IMR-90 (cell line): ENCODE measurements at regions not wholly inside any gene's neighbourhood (a gene's known extent, or its start where the extent isn't known, plus 50 kb on each side); places are given as distances from the start of the nearest gene placed in this dataset.

Source experiments
- ATAC-seq: fragments of 200-7000 bp; cut with Tn5 transposase; 2 replicates; pipeline ENCODE4 v1.9.1; 2020; ENCODE audit warnings: low read depth, mild to moderate bottlenecking, moderate library complexity
- BruUV-seq: library from RNA; stranded (reverse); fragments of 400-500 nt; replicated peaks from 2 replicates; lab custom pipeline; 2021; lab: Mats Ljungman, UMichigan
- CTCF ChIA-PET: fragments of 300-600 bp; formaldehyde crosslinking; extraction: SDS; loops from one replicate; lab custom pipeline; 2021; ENCODE audit warnings: antibody characterized with exemption; lab: Yijun Ruan, JAX
- POLR2A ChIA-PET: fragments of 300-600 bp; sonication (Branson Sonifier 250); formaldehyde crosslinking; loops from one replicate; lab custom pipeline; 2022; ENCODE audit warnings: antibody characterized with exemption; ENCODE audit not compliant: unreplicated experiment; lab: Charles Lee
- DNase-seq: peaks from one replicate; pipeline ENCODE4 v3.0.0; 2013
- H2AFZ ChIP-seq: replicated peaks from 2 replicates; pipeline ENCODE3; 2013; ENCODE audit warnings: low read length, mild to moderate bottlenecking; ENCODE audit not compliant: poor library complexity
- H2AK5ac ChIP-seq: 2 replicates; pipeline ENCODE4 v1.6.1; 2013; ENCODE audit warnings: low read depth, low read length, inconsistent platforms
- H2AK9ac ChIP-seq: replicated peaks from 2 replicates; pipeline ENCODE3; 2013; ENCODE audit warnings: mild to moderate bottlenecking, low read depth, low read length, moderate library complexity; ENCODE audit not compliant: poor library complexity
- H2BK120ac ChIP-seq: 2 replicates; pipeline ENCODE4 v1.6.1; 2013; ENCODE audit warnings: low read depth, low read length, inconsistent platforms
- H2BK15ac ChIP-seq: 3 replicates; pipeline ENCODE4 v1.6.1; 2013; ENCODE audit warnings: low read depth, low read length, inconsistent platforms
- H2BK20ac ChIP-seq: 2 replicates; pipeline ENCODE4 v1.6.1; 2013; ENCODE audit warnings: low read depth, mild to moderate bottlenecking, inconsistent platforms, low read length, moderate library complexity
- H2BK5ac ChIP-seq: 2 replicates; pipeline ENCODE4 v1.6.1; 2013; ENCODE audit warnings: mild to moderate bottlenecking, low read depth, low read length, inconsistent platforms; ENCODE audit not compliant: poor library complexity, severe bottlenecking
- H3K14ac ChIP-seq: replicated peaks from 2 replicates; pipeline ENCODE4 v1.6.1; 2013; ENCODE audit warnings: low read depth, low read length, inconsistent platforms
- H3K18ac ChIP-seq: 2 replicates; pipeline ENCODE4 v1.6.1; 2013; ENCODE audit warnings: low read depth, low read length, control low read depth
- H3K23ac ChIP-seq: 2 replicates; pipeline ENCODE4 v1.6.1; 2013; ENCODE audit warnings: low read depth, low read length, inconsistent platforms
- H3K27ac ChIP-seq: 2 replicates; pipeline ENCODE4 v1.5.1; 2013; ENCODE audit warnings: mild to moderate bottlenecking, control low read depth, low read length; ENCODE audit not compliant: insufficient read depth
- H3K27me3 ChIP-seq: 2 replicates; pipeline ENCODE4 v1.6.1; 2013; ENCODE audit warnings: low read length; ENCODE audit not compliant: control insufficient read depth, insufficient read depth
- H3K36me3 ChIP-seq: 2 replicates; pipeline ENCODE4 v1.6.1; 2013; ENCODE audit warnings: low read length, mixed read lengths; ENCODE audit not compliant: control insufficient read depth, insufficient read depth
- H3K4ac ChIP-seq: 2 replicates; pipeline ENCODE4 v1.6.1; 2013; ENCODE audit warnings: low read depth, low read length, inconsistent platforms
- H3K4me1 ChIP-seq: 2 replicates; pipeline ENCODE4 v1.6.1; 2013; ENCODE audit warnings: low read length, mixed read lengths; ENCODE audit not compliant: control insufficient read depth, insufficient read depth
- H3K4me2 ChIP-seq: 2 replicates; pipeline ENCODE4 v1.6.1; 2013; ENCODE audit warnings: low read depth, mild to moderate bottlenecking, control low read depth, low read length, moderate library complexity
- H3K4me3 ChIP-seq: 2 replicates; pipeline ENCODE4 v1.5.1; 2013; ENCODE audit warnings: low read depth, mild to moderate bottlenecking, control low read depth, low read length, moderate library complexity; ENCODE audit not compliant: insufficient read depth
- H3K56ac ChIP-seq: 2 replicates; pipeline ENCODE4 v1.6.1; 2013; ENCODE audit warnings: low read length, inconsistent platforms; ENCODE audit not compliant: insufficient read depth; ENCODE audit errors: extremely low read depth
- H3K79me1 ChIP-seq, 2 experiments: 2 replicates each; pipeline ENCODE4 v1.6.1; 2013; ENCODE audit warnings: low read length in 2 of 2, inconsistent platforms in 1 of 2, low read depth in 1 of 2
- H3K9ac ChIP-seq: 2 replicates; pipeline ENCODE4 v1.6.1; 2013; ENCODE audit warnings: low read depth, low read length, control low read depth
- H3K9me1 ChIP-seq: 2 replicates; pipeline ENCODE4 v1.6.1; 2013; ENCODE audit warnings: low read length, inconsistent platforms; ENCODE audit not compliant: insufficient read depth
- H3K9me3 ChIP-seq: 2 replicates; pipeline ENCODE4 v1.6.1; 2013; ENCODE audit warnings: low read length; ENCODE audit not compliant: control insufficient read depth, insufficient read depth
- H4K20me1 ChIP-seq: 2 replicates; pipeline ENCODE4 v1.6.1; 2013; ENCODE audit warnings: low read length, inconsistent platforms; ENCODE audit not compliant: insufficient read depth
- H4K5ac ChIP-seq: 2 replicates; pipeline ENCODE4 v1.6.1; 2013; ENCODE audit warnings: mild to moderate bottlenecking, low read depth, low read length, control low read depth
- H4K8ac ChIP-seq, 2 experiments: 2 replicates each; pipeline ENCODE4 v1.6.1; 2013; ENCODE audit warnings: low read depth in 2 of 2, low read length in 2 of 2, control low read depth in 1 of 2, inconsistent platforms in 1 of 2
- H4K91ac ChIP-seq: 2 replicates; pipeline ENCODE4 v1.6.1; 2013; ENCODE audit warnings: low read depth, low read length, inconsistent platforms; ENCODE audit not compliant: insufficient read depth
- BHLHE40 ChIP-seq: fragments of 150-350 bp; IDR thresholded peaks from 2 replicates; pipeline ENCODE4 v1.6.1; 2016; ENCODE audit warnings: mild to moderate bottlenecking, low read depth, low read length
- FOS ChIP-seq: fragments of 150-350 bp; IDR thresholded peaks from 2 replicates; pipeline ENCODE4 v1.6.1; 2016; ENCODE audit warnings: low read depth, low read length
- MAFK ChIP-seq: IDR thresholded peaks from 2 replicates; pipeline ENCODE4 v1.6.1; 2012; ENCODE audit warnings: low read depth, low read length, improper control_type of control experiment
- MAZ ChIP-seq: IDR thresholded peaks from 2 replicates; pipeline ENCODE4 v1.6.1; 2012; ENCODE audit warnings: low read depth, mild to moderate bottlenecking, low read length, improper control_type of control experiment, moderate library complexity, borderline replicate concordance
- RCOR1 ChIP-seq: IDR thresholded peaks from 2 replicates; pipeline ENCODE4 v1.6.1; 2012; ENCODE audit warnings: mild to moderate bottlenecking, low read length, improper control_type of control experiment; ENCODE audit not compliant: insufficient replicate concordance
- WGBS, 2 experiments: methylation state at CpG; one replicate each; pipeline versions ENCODE4 v1.1.5 to v1.1.7; 2013; ENCODE audit warnings: missing lambda C conversion rate in 2 of 2; ENCODE audit not compliant: insufficient read length in 1 of 2; ENCODE audit errors: extremely low coverage in 2 of 2; 5-methylcytosine and 5-hydroxymethylcytosine counted together
- dilution Hi-C: fragments of 300-500 bp; cut with HindIII; formaldehyde crosslinking; loops from one replicate; pipeline ENCODE4 v1.14.3; 2018; ENCODE audit warnings: low sequenced_read_pairs; ENCODE audit not compliant: unreplicated experiment
- in situ Hi-C: fragments of 300-500 bp; cut with MboI; formaldehyde crosslinking; loops from 3 replicates; pipeline ENCODE4 v1.14.3; 2019; ENCODE audit warnings: low sequenced_read_pairs, inconsistent platforms, mixed read lengths
- intact Hi-C: fragments of 100-400 bp; cut with micrococcal nuclease; formaldehyde crosslinking; loops from 2 replicates; pipeline ENCODE4 v1.10.0; 2022

GRCh38 chr2:4908461-4908860 lies 783.7 kb upstream of the SOX11 start:
- Histone ChIP-seq H4K20me1 (no peaks in the 10 kb centered on the region), H3K56ac (no peak overlapping the region), H3K9me1 (no peaks in the 10 kb centered on the region), H3K36me3 (no peaks in the 10 kb centered on the region), H3K4me3 (no peak overlapping the region), H2AK5ac (no peak overlapping the region), H3K79me1 (no peaks in the 10 kb centered on the region), H2BK5ac (no peak overlapping the region), H3K18ac (no peak overlapping the region), H3K27ac (no peak overlapping the region), H3K27me3 (no peaks in the 10 kb centered on the region), H3K4me2 (no peak overlapping the region), H3K4me1 (no peaks in the 10 kb centered on the region), H3K9me3 (peaks cover 15% of the 10 kb centered on the region), H4K8ac (no peak overlapping the region), H2AK9ac (no peak overlapping the region), H2AFZ (no peak overlapping the region), H2BK20ac (no peak overlapping the region), H3K9ac (no peak overlapping the region), H4K5ac (no peak overlapping the region), H3K23ac (no peak overlapping the region), H4K91ac (no peak overlapping the region), H3K4ac (no peak overlapping the region), H2BK15ac (no peak overlapping the region), H3K14ac (no peak overlapping the region), H2BK120ac (no peak overlapping the region)
- DNase-seq (no peak), ATAC-seq (no peak)
- dilution Hi-C loops (no loop called here), intact Hi-C loops (no loop called here), in situ Hi-C loops (no loop called here)
- 60% methylated on average over 1 of the region's 6 CpGs; no CpG with 5 or more reads in 1 of the 2 experiments for WGBS, 2 experiments
- POLR2A ChIA-PET: no interaction called here
- no peak for TF ChIP-seq RCOR1
- TF ChIP-seq MAFK: no peak
- no peak for TF ChIP-seq MAZ
- TF ChIP-seq FOS: no peak
- no peak for TF ChIP-seq BHLHE40
- CTCF ChIA-PET: no interaction called here
- BruUV-seq: no TSS peak
